Panc1 (cell line): ENCODE measurements at regions not wholly inside any gene's neighbourhood (a gene's known extent, or its start where the extent isn't known, plus 50 kb on each side); places are given as distances from the start of the nearest gene placed in this dataset.
"Not testable (repeated sequence)": the region's sequence is repeated elsewhere in the genome, so short reads cannot be mapped to it uniquely, and the experiment has no call there.

Source experiments
- CTCF ChIP-seq: fragments of 450-650 bp; IDR thresholded peaks from 2 replicates; pipeline ENCODE4 v1.5.1; 2017; ENCODE audit warnings: mild to moderate bottlenecking
- POLR2AphosphoS5 ChIP-seq: IDR thresholded peaks from 2 replicates; pipeline ENCODE4 v1.6.1; 2012; ENCODE audit warnings: mild to moderate bottlenecking, low read depth, low read length, moderate library complexity
- REST ChIP-seq, 2 experiments: IDR thresholded peaks; 2 replicates each; pipeline ENCODE4 v1.6.1; 2011 to 2012; ENCODE audit warnings: low read depth in 2 of 2, control low read depth in 1 of 2, low read length in 1 of 2, mild to moderate bottlenecking in 1 of 2, moderate library complexity in 1 of 2; ENCODE audit not compliant: insufficient read depth in 1 of 2
- SIN3A ChIP-seq: IDR thresholded peaks from 2 replicates; pipeline ENCODE4 v1.6.1; 2012; ENCODE audit warnings: low read depth, mild to moderate bottlenecking, low read length, moderate library complexity, borderline replicate concordance; ENCODE audit not compliant: insufficient read depth
- TCF7L2 ChIP-seq: IDR thresholded peaks from 2 replicates; pipeline ENCODE4 v1.6.1; 2011; ENCODE audit warnings: mild to moderate bottlenecking, low read depth, low read length, inconsistent platforms

- not testable (repeated sequence) for TF ChIP-seq CTCF; POLR2AphosphoS5; REST (IDR thresholded peaks at IDR 0.05; ENCODE audit: insufficient read depth in 1 of 2, low read depth in 2 of 2, low read length in 1 of 2); TCF7L2; SIN3A
Observed at GRCh38 chr12:25803029-25803664, 155.3 kb upstream of the RASSF8 start.
